HG03469 (cell line): ENCODE measurements at regions not wholly inside any gene's neighbourhood (a gene's known extent, or its start where the extent isn't known, plus 50 kb on each side); places are given as distances from the start of the nearest gene placed in this dataset.

Source experiments
- ATAC-seq: cut with Tn5 transposase; IDR thresholded peaks from one replicate; pipeline ENCODE4 v1.9.1; 2021; ENCODE audit warnings: mild to moderate bottlenecking, moderate library complexity, moderate number of reproducible peaks; ENCODE audit not compliant: unreplicated experiment

DNA sequence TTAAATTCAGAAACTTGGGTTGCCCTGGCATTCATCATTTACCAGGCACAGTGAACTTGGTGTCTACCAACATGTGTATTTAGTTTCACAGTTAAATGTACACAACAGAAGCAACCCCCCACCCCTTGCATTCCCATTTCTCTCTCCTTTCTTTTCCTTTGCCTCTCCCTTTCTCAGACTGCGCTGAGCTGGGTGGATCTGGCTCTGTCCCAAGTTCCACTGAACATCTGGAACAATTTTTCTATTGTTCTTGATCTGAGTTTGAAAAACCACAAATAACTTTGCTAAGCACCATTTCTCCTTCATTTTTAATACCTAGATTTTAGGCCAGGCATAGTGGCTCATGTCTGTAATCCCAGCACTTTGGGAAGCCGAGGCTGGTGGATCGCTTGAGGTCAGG is 242.2 kb downstream of the ABHD5 start:
- no peak for ATAC-seq

DNA sequence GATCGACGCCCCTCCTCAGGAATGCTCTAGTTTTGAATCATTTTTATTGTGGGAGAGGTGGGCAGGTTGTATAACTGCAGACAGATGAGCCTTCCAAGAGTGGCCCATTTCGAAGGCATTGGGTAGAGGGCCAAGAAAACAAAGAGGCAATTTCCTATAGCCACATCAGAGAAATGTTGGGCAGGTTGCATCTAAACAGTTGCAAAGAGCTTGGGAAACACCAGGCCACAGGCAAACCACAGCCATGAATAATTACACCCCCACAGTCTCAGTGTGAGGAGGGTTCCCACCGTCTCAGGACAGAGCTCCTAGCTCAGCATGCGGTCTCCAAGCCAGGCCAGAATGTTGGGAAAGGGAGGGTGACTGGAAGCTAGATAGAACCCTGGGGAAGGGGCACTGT is 257.3 kb downstream of the ABHD5 start:
- no peak for ATAC-seq

DNA sequence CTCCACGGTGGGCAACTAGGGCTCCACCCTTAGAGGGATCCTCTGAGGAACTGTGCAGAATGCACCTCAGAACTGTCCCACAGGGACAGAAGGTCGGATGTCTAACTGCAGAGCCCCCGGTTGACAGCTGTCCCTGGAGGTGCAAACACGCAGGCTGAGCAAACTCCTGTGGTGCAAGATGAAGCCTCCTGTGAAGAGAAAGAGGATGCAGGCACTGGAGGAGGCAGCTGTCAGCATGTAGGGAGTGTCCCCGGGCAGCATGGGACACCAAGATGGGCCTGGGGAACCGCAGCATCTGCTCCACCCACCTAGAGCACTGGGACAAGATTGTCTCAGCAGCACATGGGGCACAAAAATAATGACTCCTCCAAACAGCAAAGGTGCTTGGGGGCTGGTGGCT is 258.9 kb downstream of the ABHD5 start:
- no peak for ATAC-seq

DNA sequence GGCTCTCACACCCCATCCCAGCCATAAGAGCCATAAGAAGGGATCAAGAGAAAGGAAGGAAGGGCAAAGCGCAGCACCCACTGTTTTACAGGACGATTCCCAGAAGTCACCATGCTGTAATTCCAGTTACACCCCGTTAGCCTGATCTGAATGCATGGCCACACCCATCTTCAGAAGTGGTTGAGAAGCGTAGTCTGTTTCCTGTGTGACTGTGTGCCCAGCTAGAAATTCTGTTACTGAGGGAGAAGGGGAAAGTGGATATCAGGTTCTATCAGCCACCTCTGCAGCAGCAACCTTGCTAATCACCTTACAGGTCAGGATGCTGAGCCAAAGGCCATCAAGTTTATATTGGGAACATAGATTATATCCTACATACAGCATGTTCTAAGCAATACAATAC is 260.0 kb downstream of the ABHD5 start:
- ATAC-seq: no peak

DNA sequence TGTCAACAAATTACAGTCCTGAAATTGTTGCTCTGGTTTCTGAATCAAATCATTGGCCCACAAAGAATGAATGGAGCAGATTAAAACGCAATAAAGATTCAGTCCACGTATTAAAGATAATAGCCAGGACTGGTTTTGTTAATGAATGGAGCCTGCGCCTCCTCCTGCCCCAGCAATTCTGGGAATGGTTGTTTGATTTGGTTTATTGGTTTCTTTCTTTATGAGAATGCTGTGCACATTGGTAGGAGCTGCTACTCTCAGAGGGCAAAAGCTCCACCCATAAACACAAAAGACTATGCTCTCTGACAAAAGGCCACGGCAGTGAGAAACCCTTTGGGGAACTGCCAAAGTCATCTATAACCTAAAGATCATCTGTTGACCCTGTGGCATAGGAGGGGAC is 261.1 kb downstream of the ABHD5 start:
- no peak for ATAC-seq

DNA sequence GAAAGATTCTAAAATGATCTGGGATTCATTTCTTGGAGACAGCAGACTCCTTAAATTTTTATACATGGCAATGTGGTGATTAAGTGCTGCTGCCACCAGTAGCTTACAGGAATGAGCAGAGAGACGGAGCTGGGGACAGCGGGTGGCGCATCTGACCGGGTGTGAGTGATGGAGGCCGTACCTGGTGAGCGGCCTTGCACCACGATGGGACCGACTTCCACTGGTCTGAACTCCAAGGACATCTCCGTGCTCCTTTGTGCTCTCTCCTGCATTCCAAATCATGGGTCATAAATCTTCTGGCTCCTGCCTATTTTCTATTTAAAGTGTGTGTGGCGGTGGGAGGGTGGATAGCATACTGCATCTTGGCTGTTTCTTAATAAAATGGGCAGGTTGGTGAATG is 262.6 kb downstream of the ABHD5 start:
- ATAC-seq: no peak

DNA sequence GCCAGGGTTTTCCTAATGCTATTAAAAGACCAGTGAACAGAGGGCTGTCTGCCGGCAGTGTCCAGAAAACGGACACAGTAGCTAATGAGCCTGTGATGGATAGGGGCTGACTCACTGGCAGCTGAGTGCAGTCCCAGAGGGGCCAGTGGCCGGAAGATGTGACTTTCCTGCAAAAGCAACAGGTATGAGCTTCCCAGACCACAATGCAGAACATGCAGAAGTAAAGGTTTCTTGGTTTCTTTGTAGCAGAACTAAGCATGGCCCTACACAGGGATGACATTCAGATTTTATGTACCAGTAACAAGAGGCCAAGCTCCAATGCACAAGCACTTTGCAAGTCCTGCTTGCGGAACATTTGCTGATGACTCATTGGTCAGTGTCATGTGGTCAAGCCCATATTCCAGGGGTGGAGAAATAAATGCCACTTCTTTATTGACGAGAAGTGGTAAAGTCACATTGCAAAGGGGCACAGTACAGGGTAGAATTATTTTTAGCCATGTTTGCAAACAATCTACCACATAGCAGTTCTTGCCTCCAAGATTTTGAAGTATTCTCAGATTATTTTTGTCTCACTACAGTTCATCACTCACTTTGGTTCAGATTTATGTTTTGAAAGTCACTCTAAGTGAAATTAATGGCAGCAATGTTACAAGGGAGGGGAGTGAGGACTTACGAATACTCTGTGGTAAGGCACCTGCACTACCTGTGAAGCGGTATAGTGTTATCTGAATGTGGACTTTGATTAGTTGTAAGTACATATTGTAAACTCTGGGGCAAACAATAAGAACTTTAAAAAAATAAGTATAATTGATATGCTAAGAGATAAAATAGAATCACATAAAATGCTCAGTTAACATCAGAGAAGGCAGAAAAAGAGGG is 263.3 kb downstream of the ABHD5 start:
- ATAC-seq: no peak

DNA sequence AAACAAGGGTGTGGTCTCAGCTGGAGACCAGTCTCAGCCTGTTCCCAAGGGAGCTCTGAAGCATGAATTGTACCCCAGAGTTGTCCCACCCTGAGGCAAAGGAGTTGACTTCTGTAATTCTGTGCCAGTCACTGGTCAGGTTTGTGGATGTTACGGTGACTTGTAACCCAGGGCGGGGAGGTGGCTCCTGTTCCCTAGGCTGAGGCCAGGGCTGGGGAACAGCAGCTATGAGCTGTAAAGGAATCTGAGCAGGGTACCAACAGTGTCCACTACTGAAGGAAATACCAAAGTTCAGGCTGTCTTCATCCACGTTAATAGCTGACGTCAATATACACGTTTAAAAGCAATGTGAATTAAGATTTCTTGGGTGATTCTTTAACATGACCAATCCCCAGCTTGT is 266.2 kb downstream of the ABHD5 start:
- no peak for ATAC-seq

DNA sequence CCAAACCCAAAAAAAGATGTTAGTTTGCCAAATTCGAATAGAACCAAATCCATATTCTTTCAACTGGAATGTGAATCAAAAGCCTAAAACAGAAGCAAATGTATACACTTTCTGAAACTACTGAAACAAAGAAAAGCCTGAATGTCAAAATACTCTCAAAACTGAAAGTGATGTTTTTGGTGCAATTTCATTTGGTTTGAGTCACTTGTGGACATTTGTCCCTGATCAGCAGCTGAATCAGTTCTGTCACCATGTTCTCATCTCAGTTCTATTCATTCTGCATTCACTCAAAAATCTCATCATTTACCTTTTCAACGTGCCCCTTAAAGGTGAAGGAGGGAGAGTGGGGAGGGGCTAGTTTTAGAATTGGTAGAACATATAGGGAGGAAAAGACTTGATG is 266.8 kb downstream of the ABHD5 start:
- ATAC-seq: no peak

DNA sequence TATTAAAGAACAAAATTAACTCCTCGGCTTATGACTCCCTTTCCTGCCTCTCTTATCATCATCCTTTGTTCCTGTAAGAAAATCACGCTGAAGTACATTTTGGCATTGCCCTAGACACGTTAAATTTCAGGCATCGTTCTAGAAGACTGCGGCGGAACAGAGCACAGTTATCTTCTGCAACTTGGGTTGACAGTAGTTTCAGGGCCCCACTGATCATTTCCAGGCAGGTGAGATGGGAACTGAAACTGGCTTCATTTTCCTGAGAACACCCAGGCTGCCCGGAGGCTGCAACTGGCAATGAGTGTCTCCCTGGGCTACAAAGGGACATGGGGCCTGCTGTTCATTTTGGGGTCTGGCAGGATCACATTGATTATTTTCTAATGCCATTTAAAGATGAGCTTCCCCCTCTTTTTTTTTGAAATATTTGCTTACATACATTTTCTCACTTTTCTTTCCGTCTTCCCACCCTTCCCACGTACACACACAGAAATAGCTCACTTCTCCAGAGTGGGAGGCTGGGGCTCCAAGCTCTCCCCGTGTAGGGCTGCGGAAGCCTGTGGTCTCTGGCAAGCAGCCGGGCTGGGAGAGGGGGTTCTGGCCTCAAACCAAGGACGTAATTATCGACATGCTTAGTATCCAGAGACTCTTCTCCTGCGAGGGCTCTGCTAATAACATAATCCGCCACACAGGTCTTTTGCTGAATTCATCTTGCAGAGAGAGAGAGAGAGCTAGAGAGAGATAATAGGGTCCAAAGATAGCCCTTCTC is 267.4 kb downstream of the ABHD5 start:
- ATAC-seq: no peak

DNA sequence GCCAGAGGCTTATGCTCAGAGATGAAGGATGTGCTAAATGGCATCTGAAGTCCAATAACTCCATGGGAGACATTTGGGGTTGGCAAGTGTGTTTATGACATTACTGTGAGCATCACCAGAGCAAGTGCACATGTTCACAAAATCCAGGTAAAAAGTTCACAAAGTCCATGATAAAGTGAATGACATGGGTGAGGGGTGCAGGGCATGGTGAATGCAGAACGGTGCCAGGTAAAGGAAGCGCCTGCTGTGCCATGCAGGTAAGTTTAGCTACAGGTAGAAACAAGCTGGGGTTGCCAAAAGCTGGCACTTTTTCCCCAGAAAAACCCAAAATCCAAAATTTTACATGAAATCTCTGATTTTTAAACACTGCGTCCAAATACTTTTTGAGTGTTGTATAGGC is 268.2 kb downstream of the ABHD5 start:
- ATAC-seq: no peak

DNA sequence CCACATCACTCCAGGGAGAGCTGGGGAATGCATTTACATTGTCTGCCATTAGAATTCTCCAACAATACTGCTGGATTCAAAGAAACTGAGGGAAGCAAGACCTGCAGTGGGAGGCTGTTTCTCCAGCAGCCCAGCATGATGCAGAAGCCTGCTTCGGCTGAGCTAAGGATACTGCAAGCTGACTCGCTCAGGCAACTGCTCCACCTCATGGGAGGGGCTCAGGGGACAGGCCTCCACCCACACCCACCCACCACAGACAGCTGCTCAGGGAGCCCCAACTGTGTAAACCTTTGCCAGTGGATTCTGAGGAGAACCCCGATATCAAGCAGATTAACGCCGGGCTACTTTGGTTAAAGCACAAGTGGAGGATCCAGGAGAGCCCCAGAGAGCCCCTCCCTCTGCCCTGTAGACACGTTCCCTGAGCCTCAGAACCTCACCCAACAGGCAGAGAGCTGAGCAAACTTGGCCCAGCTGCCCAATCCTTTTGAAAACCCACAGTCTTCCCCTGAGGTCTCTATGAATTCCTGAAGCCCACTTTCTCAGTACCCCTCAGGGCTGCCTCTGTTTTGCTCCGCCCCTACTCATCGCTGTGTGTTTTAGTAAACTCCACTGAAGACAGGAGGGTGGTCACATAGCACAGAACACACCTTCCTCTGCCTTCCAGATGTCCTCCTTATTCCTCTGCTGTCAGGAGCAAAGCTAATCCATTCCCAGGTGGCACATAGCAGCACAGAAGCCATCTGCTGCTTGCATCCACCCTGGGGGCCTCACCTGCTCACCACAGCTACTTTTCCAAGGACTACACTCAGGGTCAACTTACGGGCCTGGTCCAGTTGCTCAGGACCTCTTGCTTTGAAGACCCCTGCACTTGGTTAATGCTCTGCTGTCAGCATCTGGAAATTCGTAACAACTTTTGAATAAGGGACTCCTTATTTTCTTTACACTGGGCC is 269.0 kb downstream of the ABHD5 start:
- ATAC-seq: no peak

DNA sequence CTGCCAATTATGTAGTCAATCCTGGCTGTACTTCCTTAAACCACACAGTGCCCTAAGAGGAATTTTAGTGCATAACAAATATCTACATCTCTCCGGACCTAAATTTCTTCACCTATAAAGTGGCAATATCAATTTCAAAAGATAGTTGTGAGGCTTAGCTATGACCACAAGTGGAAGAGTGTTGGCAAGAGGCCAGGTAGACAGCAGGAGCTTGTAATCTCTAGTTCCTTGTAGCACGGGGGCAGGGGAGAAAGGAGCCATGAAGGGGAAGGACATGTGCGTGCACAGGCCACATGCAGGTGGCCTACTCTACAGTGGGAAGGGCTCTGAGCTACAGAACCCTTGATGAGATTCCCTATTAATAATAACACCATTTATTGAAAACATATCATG is 269.7 kb downstream of the ABHD5 start:
- ATAC-seq: no peak

DNA sequence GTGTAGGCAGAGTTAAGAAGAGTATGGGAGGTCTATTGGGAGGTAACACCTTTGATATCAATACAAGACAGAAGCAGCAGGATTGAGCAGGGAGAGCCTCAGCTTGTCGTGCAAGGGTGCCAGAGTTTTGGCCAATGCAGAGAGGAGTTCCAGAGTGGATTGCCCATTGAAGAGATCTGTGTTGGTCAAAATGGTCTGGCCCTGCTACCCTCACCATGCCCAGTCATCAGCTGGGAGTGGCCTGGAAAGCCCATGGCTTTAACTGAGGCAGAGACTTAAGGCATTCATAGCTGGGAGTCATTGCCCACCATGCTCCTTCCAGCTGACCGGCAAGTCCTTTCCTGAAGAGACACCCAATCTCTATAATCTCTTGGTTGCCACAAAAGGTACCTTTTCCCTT is 271.3 kb downstream of the ABHD5 start:
- no peak for ATAC-seq

DNA sequence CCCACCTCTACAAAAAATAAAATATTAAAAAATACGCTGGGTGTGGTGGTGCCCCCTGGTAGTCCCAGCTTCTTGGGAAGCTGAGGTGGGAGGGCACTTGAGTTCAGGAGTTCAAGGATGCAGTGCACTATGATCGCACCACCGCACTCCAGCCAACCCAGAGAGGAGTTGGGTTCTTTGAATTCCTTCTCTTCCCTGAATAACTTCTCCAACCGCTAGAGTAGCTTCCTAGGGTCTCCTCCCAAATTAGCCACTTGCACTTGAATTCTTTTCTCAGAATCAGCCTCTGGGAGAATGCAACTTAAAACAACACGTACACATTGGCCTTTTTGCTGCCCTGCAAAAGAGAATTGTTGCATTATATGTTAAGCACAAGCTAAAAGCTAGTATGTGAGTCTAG is 272.5 kb downstream of the ABHD5 start:
- ATAC-seq: no peak

DNA sequence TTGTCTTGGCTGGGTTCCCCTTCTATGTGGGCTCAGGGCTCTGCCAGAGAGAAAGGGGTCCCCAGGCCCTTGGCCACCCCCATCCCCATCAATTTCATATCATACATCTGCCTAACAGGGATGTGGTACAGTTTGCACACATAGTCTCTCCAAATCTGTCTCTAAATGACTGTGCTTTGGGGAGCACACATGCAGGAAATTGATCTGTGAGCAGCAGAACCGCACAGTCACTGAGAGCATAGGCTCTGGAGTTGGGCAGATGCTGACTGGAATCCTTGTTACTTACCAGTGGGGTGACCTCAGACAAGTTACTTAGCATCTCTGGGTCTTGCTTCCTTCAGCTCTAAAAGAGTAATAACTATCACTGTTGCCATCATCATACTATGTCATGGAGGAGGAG is 273.9 kb downstream of the ABHD5 start:
- no peak for ATAC-seq

DNA sequence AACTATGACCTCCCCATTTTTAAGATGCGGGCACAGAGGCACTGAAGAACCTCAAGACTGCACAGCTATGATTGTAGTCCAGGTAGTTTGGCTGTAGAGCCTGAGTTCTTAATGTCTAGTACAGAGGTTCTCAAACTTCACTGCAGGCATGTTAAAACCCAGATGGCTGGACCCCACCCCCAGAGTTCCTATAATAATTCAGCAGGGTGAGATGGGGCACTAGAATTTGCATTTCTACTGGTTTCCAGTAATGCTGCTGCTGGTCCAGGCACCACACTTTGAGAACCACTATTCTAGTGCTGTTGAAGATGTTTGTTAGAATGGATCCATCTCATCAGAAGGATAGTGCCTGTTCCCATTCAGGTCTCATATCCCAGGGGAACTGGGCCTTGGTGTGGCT is 274.9 kb downstream of the ABHD5 start:
- no peak for ATAC-seq

DNA sequence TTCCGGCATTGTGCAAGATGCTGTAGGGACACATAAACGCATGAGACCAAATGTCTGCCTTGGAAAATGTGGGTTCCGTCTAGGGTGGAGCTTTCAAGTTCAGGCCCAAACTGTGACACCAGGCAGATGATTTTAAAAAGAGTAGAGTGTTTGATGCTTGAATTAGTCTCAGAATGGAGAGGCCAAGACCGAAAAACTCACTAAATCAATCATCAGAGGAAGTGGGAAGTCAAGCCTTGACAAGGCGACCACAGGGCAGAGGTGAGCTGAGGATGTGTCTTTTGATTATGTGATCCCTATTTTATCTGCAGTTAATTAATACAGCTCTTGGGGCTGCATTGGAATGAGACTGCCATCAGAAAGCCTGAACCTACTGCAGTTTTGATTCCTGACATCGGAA is 275.4 kb downstream of the ABHD5 start:
- no peak for ATAC-seq

DNA sequence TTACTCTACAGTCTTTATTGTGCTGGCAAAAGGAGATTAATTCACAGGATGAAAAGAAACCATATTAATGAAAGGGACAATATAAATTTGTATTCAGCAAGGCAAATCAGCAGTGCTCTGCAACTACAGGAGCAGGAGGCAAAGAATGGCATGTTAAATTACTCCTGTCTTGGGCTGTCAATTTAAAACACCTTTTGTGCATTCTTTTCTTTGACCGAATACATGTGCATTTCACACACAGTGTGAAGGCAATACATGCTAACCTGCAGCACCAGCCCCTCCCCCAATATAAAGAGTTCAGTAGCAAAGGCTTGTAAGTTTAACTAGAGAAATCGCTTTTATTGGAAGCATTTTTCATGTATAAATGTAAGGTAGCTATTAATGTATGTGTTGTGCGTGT is 275.2 kb upstream of the TOPAZ1 start:
- ATAC-seq: no peak

DNA sequence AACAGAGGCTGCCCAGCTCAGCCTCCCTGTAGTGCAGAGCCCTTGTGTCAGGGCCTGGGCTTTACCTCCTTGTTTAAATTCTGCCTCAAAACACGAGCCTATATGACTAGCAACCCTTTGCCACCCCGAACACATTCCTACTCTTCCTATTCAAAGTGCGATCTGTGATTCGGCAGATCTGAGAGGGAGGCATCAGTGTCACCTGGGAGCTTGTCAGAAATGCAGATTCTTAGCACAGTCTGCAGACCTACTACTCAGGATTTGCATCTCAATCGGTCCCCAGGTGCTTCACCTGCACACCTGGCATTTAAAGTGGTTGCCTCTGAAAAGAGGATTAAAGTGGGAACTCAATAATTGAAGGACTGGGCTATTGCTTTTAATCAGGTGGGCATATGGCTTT is 273.2 kb upstream of the TOPAZ1 start:
- ATAC-seq: no peak

DNA sequence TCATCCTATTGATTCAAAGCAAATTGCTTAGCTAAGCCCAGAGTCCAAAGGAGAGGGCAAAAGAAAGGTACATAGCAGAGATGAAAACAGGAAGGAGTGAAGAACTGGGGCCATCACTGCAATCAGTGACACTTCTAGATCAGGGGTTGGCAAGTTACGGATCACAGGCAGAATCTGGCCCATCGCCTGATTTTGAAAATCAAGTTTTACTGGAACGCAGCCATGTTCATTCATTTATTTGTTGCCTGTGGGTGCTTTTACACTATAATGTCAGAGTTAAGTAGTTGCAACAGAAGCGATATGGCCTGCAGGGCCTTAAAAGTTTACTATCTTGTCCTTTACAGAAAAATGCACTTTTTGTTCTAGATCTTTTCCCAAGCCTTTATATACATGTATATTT is 271.7 kb upstream of the TOPAZ1 start:
- no peak for ATAC-seq
